ENCODE measurements at regions not wholly inside any gene's neighbourhood (a gene's known extent, or its start where the extent isn't known, plus 50 kb on each side); places are given as distances from the start of the nearest gene placed in this dataset.

DNA sequence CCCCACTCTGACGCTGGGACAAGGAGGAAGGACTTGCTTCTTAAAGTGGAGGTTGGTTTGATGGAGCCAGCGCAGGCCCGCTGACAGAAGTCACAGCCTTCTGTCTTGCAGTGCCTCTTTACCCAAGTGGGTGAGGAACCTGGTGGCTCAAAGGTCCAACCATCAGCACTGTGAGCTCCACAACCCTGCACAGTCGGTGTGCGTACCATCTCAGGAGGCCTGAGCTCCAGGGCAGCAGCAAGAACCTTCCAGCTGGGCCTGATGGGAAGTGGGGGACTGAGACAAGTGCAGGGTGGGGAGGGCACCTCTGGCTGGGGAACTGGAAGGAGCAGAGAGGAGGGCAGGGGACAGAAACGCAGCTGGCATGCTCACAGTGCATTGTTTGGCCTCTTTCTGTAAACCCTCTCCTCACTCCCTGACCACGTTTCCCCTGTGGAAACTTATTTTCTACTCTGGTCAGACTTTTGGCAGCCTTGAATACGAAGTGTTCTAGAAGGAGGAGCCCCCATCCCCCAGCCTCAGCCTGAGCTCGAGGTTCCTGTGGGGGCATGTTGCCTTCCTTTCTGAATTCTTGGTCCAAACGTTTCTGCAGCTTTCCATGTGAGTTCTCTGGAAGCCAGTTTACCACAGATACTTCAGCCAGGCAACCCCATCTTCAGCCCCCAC, 178.5 kb upstream of the PITX1 start:
- ChIA-PET CTCF (interaction anchor here (1.2 to 2.2 kb wide), 4 partner anchors 10 to 22 kb away, joined by 3 to 7 read pairs (median 4); no protein-coding TSS in a partner anchor), POLR2A (interaction anchor here (0.6 kb wide), 1 partner anchor 379 kb away, joined by 3 read pairs; no protein-coding TSS in a partner anchor)
- DNase-seq (ENCODE audit: extremely low spot score), result no peak
- TF ChIP-seq, protein P1, sequence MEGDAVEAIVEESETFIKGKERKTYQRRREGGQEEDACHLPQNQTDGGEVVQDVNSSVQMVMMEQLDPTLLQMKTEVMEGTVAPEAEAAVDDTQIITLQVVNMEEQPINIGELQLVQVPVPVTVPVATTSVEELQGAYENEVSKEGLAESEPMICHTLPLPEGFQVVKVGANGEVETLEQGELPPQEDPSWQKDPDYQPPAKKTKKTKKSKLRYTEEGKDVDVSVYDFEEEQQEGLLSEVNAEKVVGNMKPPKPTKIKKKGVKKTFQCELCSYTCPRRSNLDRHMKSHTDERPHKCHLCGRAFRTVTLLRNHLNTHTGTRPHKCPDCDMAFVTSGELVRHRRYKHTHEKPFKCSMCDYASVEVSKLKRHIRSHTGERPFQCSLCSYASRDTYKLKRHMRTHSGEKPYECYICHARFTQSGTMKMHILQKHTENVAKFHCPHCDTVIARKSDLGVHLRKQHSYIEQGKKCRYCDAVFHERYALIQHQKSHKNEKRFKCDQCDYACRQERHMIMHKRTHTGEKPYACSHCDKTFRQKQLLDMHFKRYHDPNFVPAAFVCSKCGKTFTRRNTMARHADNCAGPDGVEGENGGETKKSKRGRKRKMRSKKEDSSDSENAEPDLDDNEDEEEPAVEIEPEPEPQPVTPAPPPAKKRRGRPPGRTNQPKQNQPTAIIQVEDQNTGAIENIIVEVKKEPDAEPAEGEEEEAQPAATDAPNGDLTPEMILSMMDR (IDR thresholded peaks at IDR 0.05; ENCODE audit: control extremely low read depth, extremely low read depth, low read depth, missing control alignments), result no peak

DNA sequence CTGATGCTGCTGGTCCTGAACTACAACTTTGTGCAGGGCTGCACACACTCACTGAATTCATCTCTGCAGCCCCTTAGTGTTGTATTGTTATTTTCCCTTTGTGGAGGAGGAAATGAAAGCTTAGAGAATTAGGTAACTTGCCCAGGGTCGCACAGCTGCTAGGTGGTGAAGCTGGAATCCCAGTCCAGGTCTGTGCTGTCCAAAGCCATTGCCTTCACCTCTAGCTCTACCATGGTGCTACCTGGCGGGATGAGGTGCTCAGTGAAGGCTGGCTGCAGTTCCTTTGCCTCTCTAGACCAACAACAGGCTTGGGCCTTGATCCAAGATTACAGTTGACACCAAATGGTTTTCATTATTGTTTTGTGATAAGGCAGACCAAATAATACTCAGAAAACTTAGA, 177.8 kb upstream of the PITX1 start:
- no peak for DNase-seq (ENCODE audit: extremely low spot score)
- TF ChIP-seq, protein P1 (IDR thresholded peaks at IDR 0.05; ENCODE audit: control extremely low read depth, extremely low read depth, low read depth, missing control alignments), result no peak
- CTCF ChIA-PET, result interaction anchor here (1.2 to 2.2 kb wide), 4 partner anchors 8 to 20 kb away, joined by 3 to 7 read pairs (median 4); no protein-coding TSS in a partner anchor
- POLR2A ChIA-PET, result no interaction called here

DNA sequence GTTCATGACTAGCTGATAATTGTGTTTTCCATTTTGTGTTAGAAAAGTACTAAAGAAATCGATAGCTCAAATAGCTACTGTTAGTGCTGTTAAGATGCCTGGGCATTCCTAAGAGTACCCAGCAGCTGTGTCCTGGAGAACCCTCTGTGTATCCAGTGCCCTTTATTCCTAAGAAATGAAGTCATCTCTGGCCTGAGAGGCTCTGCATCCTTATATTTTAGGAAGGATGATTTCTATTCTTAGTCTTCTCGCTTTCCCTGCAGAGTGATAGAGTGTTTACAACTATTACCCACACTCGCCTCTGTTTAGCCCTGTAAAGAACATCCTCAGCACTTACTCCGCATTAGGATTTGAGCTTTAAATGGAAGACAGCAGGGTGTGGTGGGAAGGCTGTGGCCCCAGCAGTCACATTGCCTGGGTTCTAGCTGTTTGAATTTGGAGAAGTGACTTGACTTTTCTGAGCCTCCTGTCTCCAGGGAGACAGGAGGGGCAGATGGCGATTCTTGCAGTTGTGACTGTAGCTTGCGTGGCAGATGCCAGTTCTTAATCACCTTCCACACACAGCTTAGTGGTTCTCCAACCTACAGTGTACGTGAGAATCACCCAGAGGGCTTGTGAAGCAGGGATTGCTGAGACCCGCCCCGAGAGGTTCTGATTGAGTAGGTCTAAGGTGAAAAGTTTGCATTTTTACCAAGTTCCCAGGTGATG, 177.2 kb upstream of the PITX1 start:
- TF ChIP-seq, protein P1 (IDR thresholded peaks at IDR 0.05; ENCODE audit: control extremely low read depth, extremely low read depth, low read depth, missing control alignments), result no peak
- CTCF ChIA-PET, result interaction anchor here (0.6 to 2.1 kb wide), 6 partner anchors 8 to 20 kb away, joined by 3 to 7 read pairs (median 4); no protein-coding TSS in a partner anchor
- POLR2A ChIA-PET, result no interaction called here
- no peak for DNase-seq (ENCODE audit: extremely low spot score)

DNA sequence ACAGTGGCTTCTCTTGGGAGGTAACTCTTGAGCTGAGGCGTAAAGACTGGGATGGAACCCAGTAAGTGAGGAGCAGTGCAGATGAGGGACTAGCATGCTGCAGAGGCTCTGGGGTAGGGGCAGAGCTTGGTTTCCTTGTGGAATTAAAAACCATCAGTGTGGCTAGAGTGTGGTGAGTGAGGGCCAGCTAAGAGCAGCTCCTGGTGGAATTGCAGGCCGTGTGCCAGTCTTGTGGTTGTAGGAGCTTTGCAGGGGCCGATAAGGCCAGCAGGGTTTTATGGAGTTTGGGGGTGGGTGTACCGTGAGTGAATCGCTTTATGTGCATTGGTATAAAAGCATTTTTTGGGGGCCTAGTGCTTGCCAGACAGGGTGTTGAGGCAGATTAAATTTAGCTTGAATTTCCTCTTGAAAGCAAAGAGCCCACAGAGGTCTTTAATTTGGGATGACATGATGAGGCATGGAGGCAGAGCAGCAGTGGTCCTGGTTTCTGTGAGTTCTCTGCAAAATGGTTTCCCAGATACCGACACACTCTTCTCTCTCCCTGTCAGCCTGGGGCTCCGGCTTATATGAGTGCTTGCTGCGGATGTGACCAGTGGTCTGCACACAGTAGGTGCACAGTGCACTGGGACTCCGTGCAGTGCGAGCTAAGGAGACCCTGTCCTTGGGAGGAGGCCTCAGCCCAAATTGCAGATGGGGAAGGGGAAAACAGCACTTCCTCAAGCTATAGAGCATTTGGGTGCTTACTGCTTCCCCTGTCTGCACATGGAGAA, 176.4 kb upstream of the PITX1 start:
- no peak for DNase-seq (ENCODE audit: extremely low spot score)
- CTCF ChIA-PET, result interaction anchor here (0.6 to 2.1 kb wide), 6 partner anchors 8 to 21 kb away, joined by 3 to 7 read pairs (median 4); no protein-coding TSS in a partner anchor
- POLR2A ChIA-PET, result no interaction called here
- TF ChIP-seq, protein P1 (IDR thresholded peaks at IDR 0.05; ENCODE audit: control extremely low read depth, extremely low read depth, low read depth, missing control alignments), result no peak

DNA sequence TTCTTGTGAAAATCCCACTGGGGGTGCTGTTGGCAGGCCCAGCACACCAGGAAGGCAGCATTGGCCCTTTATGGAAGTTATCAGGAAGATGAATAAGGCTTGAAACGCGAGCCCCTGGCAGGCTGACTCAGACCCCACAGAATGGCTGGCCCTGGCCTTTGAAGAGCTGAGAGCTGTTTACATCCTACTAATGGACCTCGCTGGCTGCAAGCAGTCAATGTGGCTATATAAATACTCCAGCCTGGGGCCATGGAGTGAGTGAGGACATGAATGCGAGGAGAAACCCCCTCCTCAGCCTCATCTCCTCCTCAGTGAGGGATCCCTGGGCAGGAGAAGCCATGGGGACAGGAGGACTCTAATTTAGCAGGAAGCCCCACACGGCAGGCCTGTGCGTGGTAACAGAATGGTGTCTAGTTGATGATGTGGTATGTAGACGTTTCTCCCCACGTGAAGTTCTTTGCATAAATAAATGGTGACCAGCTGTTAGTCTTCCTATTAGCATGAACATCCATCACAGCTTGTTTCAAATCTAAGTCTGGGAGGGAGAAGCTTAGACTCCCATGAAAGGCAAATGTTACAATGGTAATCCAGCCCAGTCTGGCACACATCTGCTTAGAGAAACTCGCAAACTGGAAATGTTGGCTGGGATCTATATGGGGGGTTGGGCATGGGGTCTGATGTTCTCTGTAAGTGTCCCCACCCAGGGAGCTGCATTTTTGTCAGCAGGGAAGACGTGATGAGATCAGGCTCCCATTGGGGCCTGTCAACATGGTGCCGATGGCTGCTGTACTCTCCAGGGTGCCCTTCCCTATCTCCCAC, 175.1 kb upstream of the PITX1 start:
- ChIA-PET CTCF (interaction anchor here (1.2 to 2.2 kb wide), 4 partner anchors 14 to 33 kb away, joined by 3 to 7 read pairs (median 4); no protein-coding TSS in a partner anchor), POLR2A (no interaction called here)
- TF ChIP-seq, protein P1 (IDR thresholded peaks at IDR 0.05; ENCODE audit: control extremely low read depth, extremely low read depth, low read depth, missing control alignments), result no peak
- DNase-seq (ENCODE audit: extremely low spot score), result no peak

Measured in GM10248 (cell line).